ENCODE measurements at regions not wholly inside any gene's neighbourhood (a gene's known extent, or its start where the extent isn't known, plus 50 kb on each side); places are given as distances from the start of the nearest gene placed in this dataset.
A peak's percentile ranks its signal among the peaks of the same experiment; 100 is the strongest.

GRCh38 chr5:13551645-13552044, 392.8 kb downstream of the DNAH5 start (continued):
- TF ChIP-seq CTCF (conservative IDR thresholded peaks at IDR 0.05; ENCODE audit: low read depth in 2 of 2) (no peak), NANOG (IDR thresholded peaks at IDR 0.05; ENCODE audit: borderline replicate concordance) (no peak), ZNF114 (CRISPR knock-in tag; IDR thresholded peaks at IDR 0.05) (no peak)

- peak; percentile 64 for ATAC-seq
- H3K27ac Mint-ChIP-seq = peak overlapping the region; percentile 56
- no peaks in the 10 kb centered on the region for H3K27me3 Mint-ChIP-seq (ENCODE audit: insufficient read depth, low read depth, poor library complexity)
Measured at GRCh38 chr5:13540168-13540750, 404.2 kb downstream of the DNAH5 start.

More at GRCh38 chr5:13540168-13540750, 404.2 kb downstream of the DNAH5 start:
- Mint-ChIP-seq H3K4me1 (peaks cover 9% of the 10 kb centered on the region), H3K36me3 (ENCODE audit: low read depth) (no peaks in the 10 kb centered on the region), H3K9me3 (peaks cover 3% of the 10 kb centered on the region; the same call in 1 of the 3 replicates), H3K4me3 (no peak overlapping the region)
- DNase-seq (ENCODE audit: low spot score) = peak; percentile 27
- Histone ChIP-seq H3K4me3 (no peak overlapping the region), H3K4me2 (peak overlapping the region; percentile 53), H3K27me3 (ENCODE audit: insufficient read depth) (no peaks in the 10 kb centered on the region), H3F3A (replicated peaks; ENCODE audit: low read depth) (no peaks in the 10 kb centered on the region), H3K79me2 (replicated peaks; ENCODE audit: insufficient read depth) (no peaks in the 10 kb centered on the region), H3K36me3 (ENCODE audit: insufficient read depth) (no peaks in the 10 kb centered on the region), H3K27ac (ENCODE audit: low read depth) (no peak overlapping the region), H3K4me1 (ENCODE audit: insufficient read depth) (peaks cover 12% of the 10 kb centered on the region; the same call in 1 of the 2 replicates), H2AFZ (no peak overlapping the region), H4K20me1 (replicated peaks; ENCODE audit: insufficient read depth) (no peaks in the 10 kb centered on the region), H3K9me2 (ENCODE audit: insufficient read depth) (peaks cover 7% of the 10 kb centered on the region; the same call in 1 of the 2 replicates)
- TF ChIP-seq ZNF462 (CRISPR knock-in tag; IDR thresholded peaks at IDR 0.05) = no peak
- 0 out of 2 replicates have a peak, but pooled peaks have one; percentile 27 for TF ChIP-seq NANOG (IDR thresholded peaks at IDR 0.05; ENCODE audit: borderline replicate concordance)
- TF ChIP-seq EZH2phosphoT487 (IDR thresholded peaks at IDR 0.05; ENCODE audit: unreplicated experiment) = no peak
- no peak for TF ChIP-seq JUNB (IDR thresholded peaks at IDR 0.05; ENCODE audit: unreplicated experiment)

Measured in GM23338 (cell line).